HEK293 (cell line): ENCODE measurements at regions not wholly inside any gene's neighbourhood (a gene's known extent, or its start where the extent isn't known, plus 50 kb on each side); places are given as distances from the start of the nearest gene placed in this dataset.

Experiments used
- BCL6B ChIP-seq: fragments of 450-650 bp; formaldehyde crosslinking; IDR thresholded peaks from 2 replicates; pipeline ENCODE4 v1.5.1; 2017; ENCODE audit warnings: missing biosample characterization, missing genetic modification characterization
- EGR2 ChIP-seq: fragments of 450-650 bp; formaldehyde crosslinking; IDR thresholded peaks from 2 replicates; pipeline ENCODE4 v1.5.1; 2016; ENCODE audit warnings: low read depth, missing biosample characterization, missing genetic modification characterization
- GFI1B ChIP-seq: fragments of 450-650 bp; formaldehyde crosslinking; IDR thresholded peaks from 2 replicates; pipeline ENCODE4 v1.5.1; 2016; ENCODE audit warnings: missing biosample characterization, missing genetic modification characterization
- GLIS1 ChIP-seq: fragments of 450-650 bp; formaldehyde crosslinking; IDR thresholded peaks from 2 replicates; pipeline ENCODE4 v1.5.1; 2016; ENCODE audit warnings: missing biosample characterization, missing genetic modification characterization
- GLIS2 ChIP-seq: fragments of 450-650 bp; formaldehyde crosslinking; IDR thresholded peaks from 2 replicates; pipeline ENCODE4 v1.5.1; 2016; ENCODE audit warnings: missing biosample characterization, missing genetic modification characterization
- KLF7 ChIP-seq: fragments of 450-650 bp; formaldehyde crosslinking; IDR thresholded peaks from 2 replicates; pipeline ENCODE4 v1.5.1; 2016; ENCODE audit warnings: missing biosample characterization, missing genetic modification characterization, borderline replicate concordance
- PRDM1 ChIP-seq: fragments of 450-650 bp; formaldehyde crosslinking; IDR thresholded peaks from 2 replicates; pipeline ENCODE4; 2016; ENCODE audit warnings: missing biosample characterization, missing genetic modification characterization
- SP2 ChIP-seq: fragments of 450-650 bp; formaldehyde crosslinking; IDR thresholded peaks from 2 replicates; pipeline ENCODE4 v1.5.1; 2016; ENCODE audit warnings: missing biosample characterization, missing genetic modification characterization
- ZBTB1 ChIP-seq: fragments of 450-650 bp; formaldehyde crosslinking; IDR thresholded peaks from 2 replicates; pipeline ENCODE4 v1.5.1; 2016; ENCODE audit warnings: missing biosample characterization, missing genetic modification characterization
- ZNF18 ChIP-seq: fragments of 450-650 bp; formaldehyde crosslinking; IDR thresholded peaks from 2 replicates; pipeline ENCODE4 v1.5.1; 2016; ENCODE audit warnings: missing biosample characterization, missing genetic modification characterization
- ZNF202 ChIP-seq: fragments of 450-650 bp; formaldehyde crosslinking; IDR thresholded peaks from 2 replicates; pipeline ENCODE4 v1.5.1; 2016; ENCODE audit warnings: missing biosample characterization, missing genetic modification characterization, borderline replicate concordance
- ZNF302 ChIP-seq: fragments of 450-650 bp; formaldehyde crosslinking; IDR thresholded peaks from 2 replicates; pipeline ENCODE4 v1.5.1; 2016; ENCODE audit warnings: missing biosample characterization, missing genetic modification characterization, low read depth
- ZNF404 ChIP-seq: fragments of 450-650 bp; formaldehyde crosslinking; IDR thresholded peaks from 2 replicates; pipeline ENCODE4 v1.5.1; 2017; ENCODE audit warnings: missing biosample characterization, missing genetic modification characterization
- ZNF423 ChIP-seq: fragments of 450-650 bp; formaldehyde crosslinking; IDR thresholded peaks from 2 replicates; pipeline ENCODE4 v1.5.1; 2016; ENCODE audit warnings: missing biosample characterization, missing genetic modification characterization
- ZNF473 ChIP-seq: fragments of 450-650 bp; formaldehyde crosslinking; IDR thresholded peaks from 2 replicates; pipeline ENCODE4 v1.5.1; 2017; ENCODE audit warnings: missing biosample characterization, missing genetic modification characterization
- ZNF530 ChIP-seq: fragments of 450-650 bp; formaldehyde crosslinking; IDR thresholded peaks from 2 replicates; pipeline ENCODE4 v1.5.1; 2016; ENCODE audit warnings: low read depth, missing biosample characterization, missing genetic modification characterization
- ZNF830 ChIP-seq: fragments of 450-650 bp; IDR thresholded peaks from 2 replicates; pipeline ENCODE4 v1.5.0; 2018; ENCODE audit warnings: missing biosample characterization, missing genetic modification characterization, low read depth, mild to moderate bottlenecking, moderate library complexity
- TF ChIP-seq, protein P1 (sequence below): fragments of 450-650 bp; formaldehyde crosslinking; conservative IDR thresholded peaks from 2 replicates; pipeline ENCODE4 v1.5.1; 2016; ENCODE audit warnings: low read depth, missing biosample characterization, missing genetic modification characterization
- TF ChIP-seq, protein P2 (sequence below): fragments of 450-650 bp; formaldehyde crosslinking; IDR thresholded peaks from 2 replicates; pipeline ENCODE4 v1.5.1; 2016; ENCODE audit warnings: missing biosample characterization, missing genetic modification characterization
- TF ChIP-seq, protein P3 (sequence below): fragments of 450-650 bp; formaldehyde crosslinking; IDR thresholded peaks from 2 replicates; pipeline ENCODE4 v1.5.1; 2017; ENCODE audit warnings: missing biosample characterization, missing genetic modification characterization
- TF ChIP-seq, protein P4 (sequence below): fragments of 450-650 bp; formaldehyde crosslinking; IDR thresholded peaks from 2 replicates; pipeline ENCODE4 v1.5.1; 2016; ENCODE audit warnings: missing biosample characterization, missing genetic modification characterization
- TF ChIP-seq, protein P5 (sequence below): IDR thresholded peaks from 2 replicates; pipeline ENCODE4 v1.6.1; 2011; ENCODE audit warnings: mild to moderate bottlenecking, low read depth, low read length, borderline replicate concordance

- TF ChIP-seq, protein P1, sequence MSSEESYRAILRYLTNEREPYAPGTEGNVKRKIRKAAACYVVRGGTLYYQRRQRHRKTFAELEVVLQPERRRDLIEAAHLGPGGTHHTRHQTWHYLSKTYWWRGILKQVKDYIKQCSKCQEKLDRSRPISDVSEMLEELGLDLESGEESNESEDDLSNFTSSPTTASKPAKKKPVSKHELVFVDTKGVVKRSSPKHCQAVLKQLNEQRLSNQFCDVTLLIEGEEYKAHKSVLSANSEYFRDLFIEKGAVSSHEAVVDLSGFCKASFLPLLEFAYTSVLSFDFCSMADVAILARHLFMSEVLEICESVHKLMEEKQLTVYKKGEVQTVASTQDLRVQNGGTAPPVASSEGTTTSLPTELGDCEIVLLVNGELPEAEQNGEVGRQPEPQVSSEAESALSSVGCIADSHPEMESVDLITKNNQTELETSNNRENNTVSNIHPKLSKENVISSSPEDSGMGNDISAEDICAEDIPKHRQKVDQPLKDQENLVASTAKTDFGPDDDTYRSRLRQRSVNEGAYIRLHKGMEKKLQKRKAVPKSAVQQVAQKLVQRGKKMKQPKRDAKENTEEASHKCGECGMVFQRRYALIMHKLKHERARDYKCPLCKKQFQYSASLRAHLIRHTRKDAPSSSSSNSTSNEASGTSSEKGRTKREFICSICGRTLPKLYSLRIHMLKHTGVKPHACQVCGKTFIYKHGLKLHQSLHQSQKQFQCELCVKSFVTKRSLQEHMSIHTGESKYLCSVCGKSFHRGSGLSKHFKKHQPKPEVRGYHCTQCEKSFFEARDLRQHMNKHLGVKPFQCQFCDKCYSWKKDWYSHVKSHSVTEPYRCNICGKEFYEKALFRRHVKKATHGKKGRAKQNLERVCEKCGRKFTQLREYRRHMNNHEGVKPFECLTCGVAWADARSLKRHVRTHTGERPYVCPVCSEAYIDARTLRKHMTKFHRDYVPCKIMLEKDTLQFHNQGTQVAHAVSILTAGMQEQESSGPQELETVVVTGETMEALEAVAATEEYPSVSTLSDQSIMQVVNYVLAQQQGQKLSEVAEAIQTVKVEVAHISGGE: no peak
- TF ChIP-seq ZNF202: no peak
- TF ChIP-seq PRDM1 (tag by site-specific recombination): no peak
- no peak for TF ChIP-seq ZNF404 (tag by site-specific recombination)
- TF ChIP-seq, protein P2, sequence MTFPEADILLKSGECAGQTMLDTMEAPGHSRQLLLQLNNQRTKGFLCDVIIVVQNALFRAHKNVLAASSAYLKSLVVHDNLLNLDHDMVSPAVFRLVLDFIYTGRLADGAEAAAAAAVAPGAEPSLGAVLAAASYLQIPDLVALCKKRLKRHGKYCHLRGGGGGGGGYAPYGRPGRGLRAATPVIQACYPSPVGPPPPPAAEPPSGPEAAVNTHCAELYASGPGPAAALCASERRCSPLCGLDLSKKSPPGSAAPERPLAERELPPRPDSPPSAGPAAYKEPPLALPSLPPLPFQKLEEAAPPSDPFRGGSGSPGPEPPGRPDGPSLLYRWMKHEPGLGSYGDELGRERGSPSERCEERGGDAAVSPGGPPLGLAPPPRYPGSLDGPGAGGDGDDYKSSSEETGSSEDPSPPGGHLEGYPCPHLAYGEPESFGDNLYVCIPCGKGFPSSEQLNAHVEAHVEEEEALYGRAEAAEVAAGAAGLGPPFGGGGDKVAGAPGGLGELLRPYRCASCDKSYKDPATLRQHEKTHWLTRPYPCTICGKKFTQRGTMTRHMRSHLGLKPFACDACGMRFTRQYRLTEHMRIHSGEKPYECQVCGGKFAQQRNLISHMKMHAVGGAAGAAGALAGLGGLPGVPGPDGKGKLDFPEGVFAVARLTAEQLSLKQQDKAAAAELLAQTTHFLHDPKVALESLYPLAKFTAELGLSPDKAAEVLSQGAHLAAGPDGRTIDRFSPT: peak; percentile 72; the same call in 1 of the 2 replicates
- TF ChIP-seq ZNF302 (tag by site-specific recombination): no peak
- no peak for TF ChIP-seq GFI1B (tag by site-specific recombination)
- no peak for TF ChIP-seq EGR2 (tag by site-specific recombination)
- no peak for TF ChIP-seq ZBTB1
- TF ChIP-seq BCL6B: no peak
- TF ChIP-seq SP2: no peak
- TF ChIP-seq, protein P3, sequence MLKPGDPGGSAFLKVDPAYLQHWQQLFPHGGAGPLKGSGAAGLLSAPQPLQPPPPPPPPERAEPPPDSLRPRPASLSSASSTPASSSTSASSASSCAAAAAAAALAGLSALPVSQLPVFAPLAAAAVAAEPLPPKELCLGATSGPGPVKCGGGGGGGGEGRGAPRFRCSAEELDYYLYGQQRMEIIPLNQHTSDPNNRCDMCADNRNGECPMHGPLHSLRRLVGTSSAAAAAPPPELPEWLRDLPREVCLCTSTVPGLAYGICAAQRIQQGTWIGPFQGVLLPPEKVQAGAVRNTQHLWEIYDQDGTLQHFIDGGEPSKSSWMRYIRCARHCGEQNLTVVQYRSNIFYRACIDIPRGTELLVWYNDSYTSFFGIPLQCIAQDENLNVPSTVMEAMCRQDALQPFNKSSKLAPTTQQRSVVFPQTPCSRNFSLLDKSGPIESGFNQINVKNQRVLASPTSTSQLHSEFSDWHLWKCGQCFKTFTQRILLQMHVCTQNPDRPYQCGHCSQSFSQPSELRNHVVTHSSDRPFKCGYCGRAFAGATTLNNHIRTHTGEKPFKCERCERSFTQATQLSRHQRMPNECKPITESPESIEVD (tag by site-specific recombination): peak; percentile 87
- TF ChIP-seq ZNF530: no peak
- TF ChIP-seq ZNF423 (tag by site-specific recombination): no peak
- no peak for TF ChIP-seq KLF7 (tag by site-specific recombination)
- TF ChIP-seq ZNF473 (tag by site-specific recombination): no peak
- TF ChIP-seq, protein P4, sequence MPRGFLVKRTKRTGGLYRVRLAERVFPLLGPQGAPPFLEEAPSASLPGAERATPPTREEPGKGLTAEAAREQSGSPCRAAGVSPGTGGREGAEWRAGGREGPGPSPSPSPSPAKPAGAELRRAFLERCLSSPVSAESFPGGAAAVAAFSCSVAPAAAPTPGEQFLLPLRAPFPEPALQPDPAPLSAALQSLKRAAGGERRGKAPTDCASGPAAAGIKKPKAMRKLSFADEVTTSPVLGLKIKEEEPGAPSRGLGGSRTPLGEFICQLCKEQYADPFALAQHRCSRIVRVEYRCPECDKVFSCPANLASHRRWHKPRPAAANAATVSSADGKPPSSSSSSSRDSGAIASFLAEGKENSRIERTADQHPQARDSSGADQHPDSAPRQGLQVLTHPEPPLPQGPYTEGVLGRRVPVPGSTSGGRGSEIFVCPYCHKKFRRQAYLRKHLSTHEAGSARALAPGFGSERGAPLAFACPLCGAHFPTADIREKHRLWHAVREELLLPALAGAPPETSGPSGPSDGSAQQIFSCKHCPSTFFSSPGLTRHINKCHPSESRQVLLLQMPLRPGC (tag by site-specific recombination): peak; percentile 86
- no peak for TF ChIP-seq GLIS2 (tag by site-specific recombination)
- TF ChIP-seq, protein P5, sequence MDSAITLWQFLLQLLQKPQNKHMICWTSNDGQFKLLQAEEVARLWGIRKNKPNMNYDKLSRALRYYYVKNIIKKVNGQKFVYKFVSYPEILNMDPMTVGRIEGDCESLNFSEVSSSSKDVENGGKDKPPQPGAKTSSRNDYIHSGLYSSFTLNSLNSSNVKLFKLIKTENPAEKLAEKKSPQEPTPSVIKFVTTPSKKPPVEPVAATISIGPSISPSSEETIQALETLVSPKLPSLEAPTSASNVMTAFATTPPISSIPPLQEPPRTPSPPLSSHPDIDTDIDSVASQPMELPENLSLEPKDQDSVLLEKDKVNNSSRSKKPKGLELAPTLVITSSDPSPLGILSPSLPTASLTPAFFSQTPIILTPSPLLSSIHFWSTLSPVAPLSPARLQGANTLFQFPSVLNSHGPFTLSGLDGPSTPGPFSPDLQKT: no peak
- no peak for TF ChIP-seq GLIS1 (tag by site-specific recombination)
- no peak for TF ChIP-seq ZNF18
- no peak for TF ChIP-seq ZNF830 (tag by site-specific recombination)
Observed at GRCh38 chr4:30839583-30840520, 119.7 kb downstream of the PCDH7 start (continued).
